Glutamatergic neuron (in vitro differentiated cells): ENCODE measurements at regions not wholly inside any gene's neighbourhood (a gene's known extent, or its start where the extent isn't known, plus 50 kb on each side); places are given as distances from the start of the nearest gene placed in this dataset.

Experiments
- DNase-seq: peaks from one replicate; pipeline ENCODE4 v3.0.0; 2022
- H3K27ac Mint-ChIP-seq: one replicate; pipeline ENCODE4 v1.8.0; 2020; ENCODE audit warnings: mild to moderate bottlenecking, mixed read lengths, inconsistent platforms; ENCODE audit not compliant: unreplicated experiment
- H3K27me3 Mint-ChIP-seq: one replicate; pipeline ENCODE4 v1.8.0; 2020; ENCODE audit warnings: mild to moderate bottlenecking, moderate library complexity, mixed read lengths, inconsistent platforms; ENCODE audit not compliant: unreplicated experiment
- H3K36me3 Mint-ChIP-seq: one replicate; pipeline ENCODE4 v1.8.0; 2020; ENCODE audit warnings: mild to moderate bottlenecking, mixed read lengths, inconsistent platforms; ENCODE audit not compliant: unreplicated experiment
- H3K4me1 Mint-ChIP-seq: one replicate; pipeline ENCODE4 v1.8.0; 2020; ENCODE audit warnings: mild to moderate bottlenecking, low read depth, mixed read lengths, inconsistent platforms; ENCODE audit not compliant: unreplicated experiment
- H3K4me3 Mint-ChIP-seq: one replicate; pipeline ENCODE4 v1.8.0; 2020; ENCODE audit warnings: mild to moderate bottlenecking, mixed read lengths, inconsistent platforms; ENCODE audit not compliant: unreplicated experiment
- H3K9me3 Mint-ChIP-seq: one replicate; pipeline ENCODE4 v1.8.0; 2020; ENCODE audit warnings: mild to moderate bottlenecking, moderate library complexity, mixed read lengths, inconsistent platforms; ENCODE audit not compliant: unreplicated experiment
- TF ChIP-seq, protein P1 (sequence below): fragments of 200-600 bp; sonication (generic); IDR thresholded peaks from one replicate; pipeline ENCODE4 v1.5.0; 2021; ENCODE audit not compliant: partially characterized antibody, unreplicated experiment

- Mint-ChIP-seq H3K27ac (no peak overlapping the region), H3K36me3 (no peaks in the 10 kb centered on the region), H3K27me3 (no peaks in the 10 kb centered on the region), H3K9me3 (no peaks in the 10 kb centered on the region), H3K4me1 (peaks cover 2% of the 10 kb centered on the region), H3K4me3 (no peak overlapping the region)
- DNase-seq, result peak; percentile 89
- TF ChIP-seq, protein P1, sequence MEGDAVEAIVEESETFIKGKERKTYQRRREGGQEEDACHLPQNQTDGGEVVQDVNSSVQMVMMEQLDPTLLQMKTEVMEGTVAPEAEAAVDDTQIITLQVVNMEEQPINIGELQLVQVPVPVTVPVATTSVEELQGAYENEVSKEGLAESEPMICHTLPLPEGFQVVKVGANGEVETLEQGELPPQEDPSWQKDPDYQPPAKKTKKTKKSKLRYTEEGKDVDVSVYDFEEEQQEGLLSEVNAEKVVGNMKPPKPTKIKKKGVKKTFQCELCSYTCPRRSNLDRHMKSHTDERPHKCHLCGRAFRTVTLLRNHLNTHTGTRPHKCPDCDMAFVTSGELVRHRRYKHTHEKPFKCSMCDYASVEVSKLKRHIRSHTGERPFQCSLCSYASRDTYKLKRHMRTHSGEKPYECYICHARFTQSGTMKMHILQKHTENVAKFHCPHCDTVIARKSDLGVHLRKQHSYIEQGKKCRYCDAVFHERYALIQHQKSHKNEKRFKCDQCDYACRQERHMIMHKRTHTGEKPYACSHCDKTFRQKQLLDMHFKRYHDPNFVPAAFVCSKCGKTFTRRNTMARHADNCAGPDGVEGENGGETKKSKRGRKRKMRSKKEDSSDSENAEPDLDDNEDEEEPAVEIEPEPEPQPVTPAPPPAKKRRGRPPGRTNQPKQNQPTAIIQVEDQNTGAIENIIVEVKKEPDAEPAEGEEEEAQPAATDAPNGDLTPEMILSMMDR, result peak; percentile 90
These were observed 60.4 kb upstream of the KLHL31 start for GRCh38 chr6:53725791-53726575.

DNA sequence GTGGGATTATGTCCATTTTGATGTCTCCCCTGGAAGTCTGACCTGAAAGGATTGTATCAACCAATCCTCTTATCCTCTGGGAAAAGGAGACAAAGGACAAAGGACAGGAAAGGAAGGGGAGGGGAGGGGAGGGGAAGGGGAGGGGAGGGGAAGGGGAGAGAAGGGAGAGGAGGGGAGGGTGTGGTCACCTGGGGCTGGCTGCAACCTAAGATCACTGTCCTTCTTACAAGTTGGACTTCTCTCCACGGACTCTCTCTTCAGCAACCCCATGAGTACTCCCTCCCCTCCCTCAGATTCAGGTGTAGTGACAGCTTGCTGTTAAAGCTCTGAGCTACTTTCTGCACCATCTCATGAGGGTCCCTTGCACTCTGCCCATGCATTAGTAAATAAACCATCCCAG is 58.9 kb upstream of the KLHL31 start:
- H3K4me1 Mint-ChIP-seq, result peaks cover 2% of the 10 kb centered on the region
- H3K36me3 Mint-ChIP-seq, result no peaks in the 10 kb centered on the region
- H3K4me3 Mint-ChIP-seq, result no peak overlapping the region
- H3K27me3 Mint-ChIP-seq, result no peaks in the 10 kb centered on the region
- no peaks in the 10 kb centered on the region for H3K9me3 Mint-ChIP-seq
- DNase-seq, result no peak
- TF ChIP-seq, protein P1, result no peak
- no peak overlapping the region for H3K27ac Mint-ChIP-seq

- H3K4me1 Mint-ChIP-seq, result peaks cover 2% of the 10 kb centered on the region
- no peak overlapping the region for H3K4me3 Mint-ChIP-seq
- no peak overlapping the region for H3K27ac Mint-ChIP-seq
- no peaks in the 10 kb centered on the region for H3K9me3 Mint-ChIP-seq
- H3K27me3 Mint-ChIP-seq, result no peaks in the 10 kb centered on the region
- no peak for DNase-seq
- TF ChIP-seq, protein P1, result no peak
- H3K36me3 Mint-ChIP-seq, result no peaks in the 10 kb centered on the region
These were observed 57.8 kb upstream of the KLHL31 start for GRCh38 chr6:53723331-53723730.

DNA sequence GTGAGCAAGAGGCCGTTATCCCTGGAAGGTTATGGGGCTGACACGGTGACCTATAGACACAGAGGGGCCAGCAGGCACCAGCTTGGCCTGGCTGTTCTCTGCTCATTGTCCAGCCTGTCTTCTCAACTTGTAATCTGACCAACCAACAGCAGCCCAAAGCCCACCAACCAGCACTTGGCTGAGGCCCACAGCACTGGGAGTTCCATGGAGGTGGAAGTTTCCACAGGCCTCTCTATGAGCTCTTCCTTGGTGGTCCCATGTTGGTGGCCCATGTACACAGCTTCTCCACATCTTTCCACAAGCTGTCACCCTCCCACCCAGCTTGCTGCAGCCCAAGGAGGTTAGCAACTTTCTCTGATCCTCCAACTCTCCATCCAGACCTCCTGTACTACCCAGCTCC is 56.2 kb upstream of the KLHL31 start:
- no peak for DNase-seq
- TF ChIP-seq, protein P1, result no peak
- H3K4me3 Mint-ChIP-seq, result no peak overlapping the region
- no peaks in the 10 kb centered on the region for H3K9me3 Mint-ChIP-seq
- H3K27me3 Mint-ChIP-seq, result no peaks in the 10 kb centered on the region
- no peak overlapping the region for H3K27ac Mint-ChIP-seq
- H3K36me3 Mint-ChIP-seq, result no peaks in the 10 kb centered on the region
- H3K4me1 Mint-ChIP-seq, result peaks cover 2% of the 10 kb centered on the region

DNA sequence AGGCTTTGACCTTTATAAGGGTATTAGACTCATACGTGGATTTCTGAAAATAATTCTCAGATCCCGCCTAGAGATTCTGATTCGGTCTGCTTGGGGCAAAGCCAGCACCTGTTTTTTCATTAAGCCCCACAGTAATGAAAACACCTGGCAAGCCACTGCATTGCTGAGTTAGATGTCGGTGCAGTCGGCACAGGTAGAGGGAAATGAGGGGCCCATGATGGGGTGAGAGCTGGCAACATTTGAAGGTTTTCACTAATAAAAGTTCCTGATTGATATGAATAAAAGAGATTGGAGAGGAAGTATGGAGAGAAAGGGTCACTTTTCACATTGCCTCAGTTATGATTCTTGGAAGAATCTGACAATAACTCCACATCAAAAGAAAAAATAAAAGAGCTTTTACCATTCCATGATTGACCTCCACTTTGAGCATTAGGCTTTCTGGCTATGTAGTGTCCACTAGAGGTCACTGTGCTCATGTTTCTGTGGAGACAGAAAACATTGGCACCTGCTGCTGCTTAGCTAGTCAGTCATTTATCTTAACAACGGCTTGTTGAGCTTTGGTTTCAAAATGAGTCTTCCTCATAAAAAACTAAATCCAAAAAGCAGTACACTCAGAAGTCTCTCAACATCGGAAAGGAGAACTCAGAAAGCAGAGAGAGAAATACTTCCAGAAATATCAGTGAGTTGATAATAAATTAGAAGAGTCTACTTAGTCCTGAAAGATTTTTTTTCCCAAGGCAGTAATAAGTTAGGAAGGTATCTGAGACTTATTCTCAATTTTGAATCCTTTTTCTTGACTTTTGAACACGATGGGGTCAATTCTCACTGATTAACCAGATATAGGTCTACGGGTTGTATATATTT is 53.3 kb upstream of the KLHL31 start:
- no peaks in the 10 kb centered on the region for H3K9me3 Mint-ChIP-seq
- no peak overlapping the region for H3K27ac Mint-ChIP-seq
- no peak overlapping the region for H3K4me3 Mint-ChIP-seq
- no peaks in the 10 kb centered on the region for H3K27me3 Mint-ChIP-seq
- no peaks in the 10 kb centered on the region for H3K36me3 Mint-ChIP-seq
- no peak for DNase-seq
- H3K4me1 Mint-ChIP-seq, result no peaks in the 10 kb centered on the region
- TF ChIP-seq, protein P1, result peak; percentile 86
